ENCODE measurements at regions not wholly inside any gene's neighbourhood (a gene's known extent, or its start where the extent isn't known, plus 50 kb on each side); places are given as distances from the start of the nearest gene placed in this dataset.

DNA sequence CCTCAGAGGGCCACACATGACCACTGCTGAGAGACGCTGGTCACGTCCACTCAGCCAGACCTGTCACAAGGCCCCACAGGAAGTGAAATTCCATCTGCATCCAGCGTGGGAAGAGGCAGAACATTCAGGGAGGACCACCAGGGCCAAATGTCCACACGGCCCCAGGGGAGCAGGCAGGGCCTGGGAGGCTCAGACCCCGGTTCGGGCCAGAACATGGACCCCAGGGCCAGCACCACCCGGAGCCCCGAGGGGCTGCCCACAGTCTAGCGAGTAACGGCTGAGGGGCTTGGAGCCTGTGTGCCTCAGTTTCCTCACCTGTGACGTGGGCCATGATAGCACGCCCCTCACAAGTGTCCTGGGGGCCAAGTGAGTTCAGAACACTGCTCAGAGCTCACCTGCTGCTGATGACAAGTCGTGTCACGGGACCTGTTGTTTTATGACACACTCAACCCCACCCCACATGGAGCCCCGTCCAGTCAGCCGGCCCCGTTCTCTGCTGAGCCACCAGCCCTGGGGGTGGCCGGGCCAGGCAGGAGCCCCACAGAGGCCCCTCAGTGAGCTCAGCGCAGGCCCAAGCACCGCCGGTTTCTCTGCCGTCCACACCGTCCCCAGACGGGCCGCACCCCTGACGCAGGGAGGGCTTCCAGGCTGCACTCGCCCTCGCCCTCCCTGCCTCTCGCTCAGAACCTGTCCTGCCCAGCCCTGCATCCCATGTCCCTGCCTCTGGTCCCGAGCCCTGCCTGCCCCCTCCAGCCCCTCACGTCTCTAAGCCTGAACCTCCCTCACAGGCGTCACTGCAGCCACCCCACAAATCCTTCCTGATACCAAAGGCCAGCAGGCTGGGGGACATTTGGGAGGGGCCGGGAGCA is 79.5 kb upstream of the GALNT9 start:
- no peak overlapping the region for H3K4me3 Mint-ChIP-seq

DNA sequence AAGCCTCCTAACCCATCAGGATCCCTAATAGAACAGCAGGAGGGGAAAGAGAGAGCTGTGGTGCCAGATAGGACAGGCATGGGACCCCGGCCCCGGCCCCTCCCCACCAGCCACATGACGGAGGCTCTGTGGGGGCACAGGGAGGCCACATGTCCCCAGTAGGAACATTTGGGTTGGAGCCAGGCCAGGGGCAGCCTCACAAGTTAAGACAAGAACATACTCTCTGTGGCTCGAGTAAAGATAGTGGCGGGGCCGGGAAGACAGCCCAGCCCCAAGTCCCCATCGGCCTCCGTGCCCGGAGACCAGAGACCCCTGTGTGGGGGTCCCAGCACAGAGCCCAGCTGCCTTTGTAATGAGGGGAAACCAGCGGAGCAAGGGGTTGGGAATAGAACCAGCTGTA is 78.6 kb upstream of the GALNT9 start:
- H3K4me1 Mint-ChIP-seq = peaks cover 3% of the 10 kb centered on the region
- no peak overlapping the region for H3K27ac Mint-ChIP-seq
- no peaks in the 10 kb centered on the region for H3K9me3 ChIP-seq (ENCODE audit: control insufficient read depth, low read length, poor library complexity, severe bottlenecking)
- ATAC-seq (no peak), DNase-seq (no peak)
- H3K27me3 Mint-ChIP-seq = peaks cover 5% of the 10 kb centered on the region
- no peak overlapping the region for H3K4me3 Mint-ChIP-seq
- no peaks in the 10 kb centered on the region for H3K36me3 Mint-ChIP-seq (ENCODE audit: low read depth)

More for the DNA sequence above, 79.5 kb upstream of the GALNT9 start:
- no peaks in the 10 kb centered on the region for H3K9me3 ChIP-seq (ENCODE audit: control insufficient read depth, low read length, poor library complexity, severe bottlenecking)
- no peak overlapping the region for H3K27ac Mint-ChIP-seq
- peaks cover 3% of the 10 kb centered on the region for H3K4me1 Mint-ChIP-seq
- ATAC-seq (no peak), DNase-seq (no peak)
- no peaks in the 10 kb centered on the region for H3K36me3 Mint-ChIP-seq (ENCODE audit: low read depth)
- no peaks in the 10 kb centered on the region for H3K27me3 Mint-ChIP-seq

DNA sequence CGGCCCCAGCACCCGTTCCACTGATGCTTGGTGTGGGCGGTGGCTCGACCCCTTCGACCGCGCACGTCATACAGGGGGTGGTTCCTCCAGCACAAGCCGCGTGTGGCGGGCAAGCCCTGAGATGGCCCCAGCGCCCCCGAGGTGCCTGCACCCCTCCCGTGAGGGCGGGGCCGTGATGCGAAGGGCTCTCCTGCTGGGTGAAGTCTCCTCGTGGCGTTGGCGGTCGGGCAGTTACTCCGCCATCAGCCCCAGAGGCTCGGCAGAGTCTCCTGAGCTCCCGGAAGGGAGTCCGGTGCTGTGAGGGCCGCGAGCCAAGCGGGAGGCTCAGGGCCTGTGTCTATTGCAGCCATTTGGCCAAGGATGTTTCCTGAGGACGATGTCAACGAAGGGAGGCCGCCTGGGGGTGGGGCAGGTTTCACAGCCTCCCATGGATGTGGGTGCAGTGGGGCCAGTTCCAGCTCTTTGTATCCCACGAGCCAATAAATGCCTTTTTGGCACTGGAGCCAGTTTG is 78.1 kb upstream of the GALNT9 start:
- Mint-ChIP-seq H3K36me3 (ENCODE audit: low read depth) (no peaks in the 10 kb centered on the region), H3K4me1 (peaks cover 3% of the 10 kb centered on the region), H3K4me3 (no peak overlapping the region), H3K27ac (no peak overlapping the region), H3K27me3 (peaks cover 8% of the 10 kb centered on the region)
- ATAC-seq = no peak
- no peak for DNase-seq
- no peaks in the 10 kb centered on the region for H3K9me3 ChIP-seq (ENCODE audit: control insufficient read depth, low read length, poor library complexity, severe bottlenecking)

DNA sequence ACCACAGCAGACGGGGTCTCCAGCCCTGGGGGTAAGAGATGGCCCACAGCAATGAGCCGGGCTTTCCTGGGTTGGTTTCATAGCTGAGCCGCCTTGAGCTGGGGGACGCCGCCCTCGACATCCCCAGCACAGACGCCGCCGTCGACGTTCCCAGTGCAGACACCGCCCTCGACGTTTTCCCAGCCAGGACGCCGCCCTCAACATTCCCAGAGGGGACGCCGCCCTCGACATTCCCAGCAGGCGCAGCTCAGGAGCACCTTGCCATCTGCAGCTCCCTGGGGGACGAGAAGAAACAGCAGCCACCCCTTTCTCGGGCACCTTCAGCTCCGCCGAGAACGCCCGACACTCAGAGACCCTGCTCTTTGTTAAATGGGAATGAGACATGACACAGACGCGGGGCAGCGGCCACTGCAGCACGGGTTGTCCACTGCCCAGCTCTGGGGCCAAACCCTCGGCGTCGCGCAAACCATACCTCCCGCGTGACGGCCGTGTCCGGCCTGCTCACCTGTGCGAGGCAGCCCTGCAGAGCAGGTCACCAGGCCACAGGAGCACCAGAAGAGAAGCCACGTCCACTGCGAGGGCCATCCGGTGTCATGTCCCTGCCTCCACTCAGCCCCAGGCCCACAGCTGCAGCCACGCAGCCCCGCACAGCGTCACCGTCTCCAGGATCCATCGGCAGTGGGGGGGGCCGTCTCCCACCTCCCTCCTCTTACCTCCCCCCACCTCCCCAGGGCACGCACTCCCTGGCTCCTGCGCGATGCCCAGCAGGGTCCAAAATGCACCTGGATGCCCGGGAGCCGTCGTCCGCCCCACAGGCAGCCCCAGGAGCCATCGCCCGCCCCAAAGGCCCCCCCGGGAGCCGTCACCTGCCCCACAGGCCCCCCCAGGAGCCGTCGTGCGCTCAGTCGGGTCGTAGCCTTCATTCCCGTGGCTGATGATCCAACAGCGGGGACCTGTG is 77.4 kb upstream of the GALNT9 start:
- Mint-ChIP-seq H3K4me3 (no peak overlapping the region), H3K4me1 (peaks cover 3% of the 10 kb centered on the region), H3K36me3 (ENCODE audit: low read depth) (no peaks in the 10 kb centered on the region), H3K27ac (no peak overlapping the region), H3K27me3 (peaks cover 11% of the 10 kb centered on the region)
- ATAC-seq (no peak), DNase-seq (no peak)
- H3K9me3 ChIP-seq (ENCODE audit: control insufficient read depth, low read length, poor library complexity, severe bottlenecking) = no peaks in the 10 kb centered on the region

DNA sequence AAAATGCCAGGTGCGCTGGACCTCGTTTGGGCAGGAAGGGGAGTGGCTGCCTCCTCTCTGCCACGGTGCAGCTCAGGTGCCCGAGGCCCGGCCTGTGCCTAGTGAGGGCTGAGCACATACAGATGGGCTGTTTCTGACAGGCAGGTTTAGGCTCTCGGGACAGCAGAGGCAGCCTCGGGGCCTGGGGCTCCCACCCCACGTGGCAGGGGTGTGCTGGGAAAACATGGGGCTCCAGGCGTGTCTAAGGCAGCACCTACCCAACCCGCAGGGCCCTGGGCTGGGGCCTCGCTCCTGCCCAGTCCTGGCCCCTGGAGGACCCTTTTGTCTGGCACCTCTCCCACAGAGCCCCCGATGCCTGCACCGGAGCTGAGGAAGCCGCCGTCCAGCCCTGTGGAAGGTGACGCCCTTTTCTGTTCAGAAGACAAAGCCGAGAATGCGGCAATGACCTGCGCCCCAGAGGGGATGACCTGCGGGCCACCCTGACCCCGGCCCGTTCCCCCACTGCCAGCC is 76.4 kb upstream of the GALNT9 start:
- H3K4me3 Mint-ChIP-seq = no peak overlapping the region
- no peaks in the 10 kb centered on the region for H3K36me3 Mint-ChIP-seq (ENCODE audit: low read depth)
- peaks cover 14% of the 10 kb centered on the region for H3K27me3 Mint-ChIP-seq

DNA sequence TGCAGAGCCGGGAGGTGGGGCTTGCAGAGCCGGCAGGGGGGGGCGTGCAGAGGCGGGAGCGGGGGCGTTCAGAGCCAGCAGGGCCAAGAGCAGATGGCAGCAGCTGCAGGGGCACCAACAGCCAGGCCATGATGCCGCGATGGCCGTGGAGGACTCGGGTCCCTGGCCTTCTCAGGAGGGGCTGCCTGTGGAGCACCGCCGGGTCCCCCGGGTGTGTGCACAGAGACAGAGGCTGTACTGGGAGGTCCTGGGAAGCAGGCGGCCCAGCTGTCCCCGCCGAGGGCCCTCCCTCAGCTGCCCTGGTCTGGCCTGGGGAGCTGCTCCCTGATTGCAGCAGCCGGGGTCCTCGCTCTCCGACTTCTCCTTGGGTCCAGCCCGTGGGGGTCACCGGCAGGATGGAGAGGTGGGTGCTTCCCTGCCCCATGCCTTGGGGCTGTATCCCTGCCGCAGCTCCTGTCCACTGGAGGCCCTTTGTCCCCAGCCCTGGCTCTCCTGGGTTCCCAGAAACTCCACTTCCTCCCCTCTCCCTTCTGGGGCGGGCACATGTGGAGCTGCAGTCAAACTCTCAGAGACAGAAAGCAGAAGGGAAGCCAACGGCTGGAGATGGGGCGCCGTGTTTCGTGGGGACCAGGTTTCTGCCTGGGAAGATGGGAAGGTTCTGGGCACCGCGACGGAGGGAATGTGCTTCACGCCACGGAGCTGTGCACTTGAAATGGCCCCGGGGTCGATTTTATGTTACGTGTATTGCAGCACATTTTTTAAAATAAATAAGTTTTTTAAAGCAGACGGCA is 75.8 kb upstream of the GALNT9 start:
- no peaks in the 10 kb centered on the region for H3K36me3 Mint-ChIP-seq (ENCODE audit: low read depth)
- ATAC-seq (no peak), DNase-seq (no peak)
- no peak overlapping the region for H3K27ac Mint-ChIP-seq
- H3K9me3 ChIP-seq (ENCODE audit: control insufficient read depth, low read length, poor library complexity, severe bottlenecking) = no peaks in the 10 kb centered on the region
- H3K4me1 Mint-ChIP-seq = no peaks in the 10 kb centered on the region
- H3K27me3 Mint-ChIP-seq = peaks cover 16% of the 10 kb centered on the region
- no peak overlapping the region for H3K4me3 Mint-ChIP-seq

More for the DNA sequence above, 76.4 kb upstream of the GALNT9 start:
- ATAC-seq (no peak), DNase-seq (no peak)
- H3K9me3 ChIP-seq (ENCODE audit: control insufficient read depth, low read length, poor library complexity, severe bottlenecking) = no peaks in the 10 kb centered on the region
- Mint-ChIP-seq H3K27ac (no peak overlapping the region), H3K4me1 (no peaks in the 10 kb centered on the region)

DNA sequence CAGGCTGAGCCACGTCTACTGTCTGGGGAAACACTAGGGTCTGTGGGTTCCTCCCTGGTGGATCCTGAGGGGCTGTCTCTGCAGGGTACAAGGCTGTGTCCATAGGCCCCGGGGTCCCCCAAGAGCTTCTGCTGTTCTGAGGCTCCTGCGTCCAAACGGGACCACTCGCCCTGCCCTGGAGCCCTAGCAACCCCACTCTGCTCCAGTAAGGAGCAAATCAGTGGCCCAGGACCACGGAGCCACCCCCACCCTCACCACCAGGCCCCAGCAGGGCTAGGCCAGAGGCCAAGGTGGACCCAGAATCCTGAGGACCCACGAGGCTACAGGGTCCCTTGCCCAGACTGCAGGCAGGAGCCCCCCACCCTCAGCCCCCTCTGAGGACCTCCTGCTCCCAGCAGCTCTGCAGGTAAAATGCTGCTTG is 75.1 kb upstream of the GALNT9 start:
- Mint-ChIP-seq H3K36me3 (ENCODE audit: low read depth) (no peaks in the 10 kb centered on the region), H3K27me3 (peaks cover 16% of the 10 kb centered on the region), H3K27ac (no peak overlapping the region), H3K4me1 (no peaks in the 10 kb centered on the region), H3K4me3 (no peak overlapping the region)
- no peaks in the 10 kb centered on the region for H3K9me3 ChIP-seq (ENCODE audit: control insufficient read depth, low read length, poor library complexity, severe bottlenecking)
- DNase-seq (no peak), ATAC-seq (no peak)

DNA sequence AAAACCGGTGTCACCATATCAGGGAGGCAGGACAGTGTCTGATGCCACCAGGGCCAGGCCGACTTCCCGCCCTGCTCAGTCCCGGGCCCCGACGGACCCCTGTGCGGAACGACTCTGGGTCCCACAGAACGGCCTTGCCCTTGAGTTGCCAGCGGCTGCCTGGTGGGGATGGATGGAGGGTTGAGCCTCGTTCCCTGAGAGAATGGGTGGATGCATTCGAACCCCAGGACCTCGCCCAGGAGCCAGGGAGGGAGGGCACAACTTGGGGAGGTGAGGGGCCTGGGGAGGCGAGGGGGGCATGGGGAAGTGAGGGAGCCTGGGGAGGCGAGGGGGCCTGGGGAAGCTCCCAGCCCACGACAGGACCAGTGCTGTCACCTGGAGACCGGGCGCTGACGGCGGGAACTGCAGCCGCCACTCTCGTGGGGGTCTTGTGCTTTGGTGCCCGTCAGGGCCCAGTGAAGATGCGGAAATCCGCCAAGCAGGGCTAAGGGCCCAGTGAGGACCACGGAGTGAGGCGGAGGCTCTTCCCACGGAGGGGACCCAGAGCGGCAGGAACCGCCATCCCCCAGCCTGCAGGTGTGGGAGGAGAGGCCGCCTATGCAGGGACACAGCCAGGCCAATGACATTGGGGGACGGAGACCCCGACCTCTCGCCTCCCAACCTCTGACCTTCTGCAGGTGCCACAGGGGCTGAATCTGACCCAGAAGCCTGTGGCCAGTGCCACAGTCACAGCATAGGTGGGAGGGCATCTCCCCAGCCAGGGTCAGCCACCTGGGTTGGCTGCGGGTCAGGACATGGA is 74.4 kb upstream of the GALNT9 start:
- H3K9me3 ChIP-seq (ENCODE audit: control insufficient read depth, low read length, poor library complexity, severe bottlenecking) = no peaks in the 10 kb centered on the region
- H3K4me1 Mint-ChIP-seq = no peaks in the 10 kb centered on the region
- H3K27ac Mint-ChIP-seq = no peak overlapping the region
- H3K4me3 Mint-ChIP-seq = no peak overlapping the region
- ATAC-seq (no peak), DNase-seq (no peak)
- no peaks in the 10 kb centered on the region for H3K36me3 Mint-ChIP-seq (ENCODE audit: low read depth)
- H3K27me3 Mint-ChIP-seq = peaks cover 16% of the 10 kb centered on the region

DNA sequence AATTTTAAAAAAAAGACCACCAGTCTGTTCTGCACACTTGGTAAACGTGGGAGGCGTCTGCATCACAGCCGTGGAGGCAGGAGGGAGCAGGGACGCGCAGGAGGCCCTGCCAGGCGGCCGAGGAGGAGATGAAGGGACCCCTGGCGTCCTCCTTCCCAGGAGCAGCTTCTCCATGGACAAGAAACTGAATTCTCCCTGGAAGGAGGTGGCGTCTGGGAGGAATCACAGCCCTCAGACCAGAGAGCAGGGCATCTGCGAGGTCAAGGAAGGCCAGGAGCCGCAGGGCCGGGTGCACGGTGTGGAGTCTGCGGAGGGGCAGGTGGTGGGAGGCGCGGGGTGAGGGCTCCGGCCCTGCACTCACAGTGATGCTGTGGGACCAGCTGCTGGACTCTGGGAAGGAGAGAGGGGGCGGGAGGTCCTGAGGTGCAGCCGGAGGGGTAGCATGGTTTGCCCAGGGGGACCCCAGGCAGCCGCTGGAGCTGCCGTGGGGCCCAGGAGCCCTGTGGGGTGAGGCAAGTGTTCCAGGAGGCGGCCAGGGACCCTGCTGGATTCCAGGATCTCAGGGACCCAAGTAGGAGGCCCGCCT is 73.5 kb upstream of the GALNT9 start:
- ATAC-seq (no peak), DNase-seq (no peak)
- H3K27ac Mint-ChIP-seq = peak overlapping the region; percentile 11
- no peaks in the 10 kb centered on the region for H3K9me3 ChIP-seq (ENCODE audit: control insufficient read depth, low read length, poor library complexity, severe bottlenecking)
- H3K36me3 Mint-ChIP-seq (ENCODE audit: low read depth) = no peaks in the 10 kb centered on the region
- H3K4me1 Mint-ChIP-seq = no peaks in the 10 kb centered on the region
- H3K27me3 Mint-ChIP-seq = peaks cover 26% of the 10 kb centered on the region
- H3K4me3 Mint-ChIP-seq = no peak overlapping the region

DNA sequence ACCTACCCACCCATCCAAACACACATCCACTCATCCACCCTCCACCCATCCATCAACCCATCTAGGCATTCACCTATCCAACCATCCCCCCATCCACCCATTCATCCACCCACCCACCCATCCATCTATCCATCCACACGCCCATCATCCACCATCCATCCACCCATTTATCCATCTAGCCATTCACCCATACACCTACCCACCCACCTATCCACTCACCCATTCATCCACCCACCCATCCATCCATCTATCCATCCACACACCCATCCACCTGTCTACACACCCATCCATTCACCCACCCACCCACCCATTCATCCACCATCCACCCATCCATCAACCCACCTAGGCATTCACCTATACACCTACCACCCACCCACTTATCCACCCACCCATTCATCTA is 72.6 kb upstream of the GALNT9 start:
- Mint-ChIP-seq H3K27ac (no peak overlapping the region), H3K4me3 (no peak overlapping the region), H3K27me3 (peaks cover 29% of the 10 kb centered on the region), H3K4me1 (no peaks in the 10 kb centered on the region), H3K36me3 (ENCODE audit: low read depth) (no peaks in the 10 kb centered on the region)
- DNase-seq (no peak), ATAC-seq (no peak)
- H3K9me3 ChIP-seq (ENCODE audit: control insufficient read depth, low read length, poor library complexity, severe bottlenecking) = no peaks in the 10 kb centered on the region

DNA sequence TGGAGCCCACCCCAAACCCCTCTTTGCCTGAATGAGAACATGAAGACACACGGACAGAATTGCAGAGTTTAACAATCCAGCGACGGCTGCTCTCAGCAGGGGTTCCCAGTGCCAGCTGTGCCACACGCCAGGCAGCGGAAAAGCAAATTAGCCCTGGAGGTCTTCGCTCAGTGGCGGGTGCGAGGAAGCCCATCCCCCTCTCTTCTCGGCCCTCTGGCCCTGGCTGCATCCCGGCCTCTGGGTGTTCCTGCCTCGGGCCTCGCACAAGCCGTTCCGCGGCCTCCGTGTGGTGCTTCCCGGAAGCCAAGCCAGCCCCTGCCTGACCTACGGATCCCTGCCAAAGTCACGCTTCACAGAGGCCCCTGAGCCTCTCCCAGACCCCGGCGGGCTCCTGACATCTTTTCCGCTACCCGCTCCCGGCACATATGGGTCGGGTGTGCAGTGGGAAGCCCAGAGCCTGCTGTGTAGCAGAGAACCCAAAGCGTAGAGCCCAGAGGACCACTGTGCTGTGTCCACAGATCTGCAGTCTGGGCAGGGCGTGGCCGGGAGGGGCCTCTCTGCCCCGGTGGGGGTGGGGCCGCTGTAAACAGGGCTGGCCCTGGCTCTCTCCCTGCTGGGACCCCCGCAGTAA is 70.7 kb upstream of the GALNT9 start:
- Mint-ChIP-seq H3K27ac (no peak overlapping the region), H3K27me3 (peaks cover 29% of the 10 kb centered on the region), H3K36me3 (ENCODE audit: low read depth) (no peaks in the 10 kb centered on the region), H3K4me3 (no peak overlapping the region), H3K4me1 (no peaks in the 10 kb centered on the region)
- H3K9me3 ChIP-seq (ENCODE audit: control insufficient read depth, low read length, poor library complexity, severe bottlenecking) = no peaks in the 10 kb centered on the region
- DNase-seq (no peak), ATAC-seq (no peak)

Measured in T-helper 17 cell (primary cell).